Vagina (tissue), 2 donors: ENCODE measurements at regions not wholly inside any gene's neighbourhood (a gene's known extent, or its start where the extent isn't known, plus 50 kb on each side); places are given as distances from the start of the nearest gene placed in this dataset.
"Not testable (repeated sequence)": the region's sequence is repeated elsewhere in the genome, so short reads cannot be mapped to it uniquely, and the experiment has no call there.

Source experiments
- CTCF ChIP-seq, 3 experiments: fragments of 450-650 bp in 2 of 3; fragments of 200-600 bp in 1 of 3; sonication (generic) in 1 of 3; IDR thresholded peaks; one replicate each; pipeline ENCODE4 v1.5.1; 2017 to 2019; ENCODE audit warnings: antibody characterized with exemption in 3 of 3, mild to moderate bottlenecking in 2 of 3, moderate library complexity in 2 of 3
- POLR2A ChIP-seq, 2 donors: fragments of 450-650 bp; IDR thresholded peaks; one replicate each; pipeline ENCODE4 v1.6.1; 2017; ENCODE audit warnings: antibody characterized with exemption in 2 of 2, mild to moderate bottlenecking in 2 of 2, moderate library complexity in 2 of 2
- POLR2AphosphoS5 ChIP-seq, 2 donors: sonication (generic); formaldehyde crosslinking; IDR thresholded peaks; one replicate each; pipeline ENCODE4 v1.9.0; 2017; ENCODE audit warnings: antibody characterized with exemption in 2 of 2, mild to moderate bottlenecking in 2 of 2, low read depth in 1 of 2; ENCODE audit not compliant: insufficient read depth in 1 of 2

DNA sequence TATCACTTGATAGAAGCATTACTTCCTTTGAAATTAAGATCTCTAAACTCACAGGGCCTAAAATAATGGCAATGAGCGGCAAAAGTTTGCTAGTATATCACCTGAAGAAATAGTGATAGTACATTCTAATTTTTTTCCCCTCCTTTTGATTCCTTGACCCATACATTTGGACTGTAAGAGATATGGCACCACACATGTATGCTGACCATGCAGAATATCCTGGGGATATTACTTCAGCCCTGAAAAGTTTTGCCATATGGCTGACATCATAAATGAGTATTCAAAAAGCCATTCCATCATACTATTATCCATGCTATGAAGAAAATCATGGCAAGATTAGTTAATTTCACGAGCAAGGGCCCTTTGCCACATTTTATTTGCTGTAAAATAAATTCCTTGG is 576.9 kb downstream of the KCNT2 start:
- TF ChIP-seq CTCF (IDR thresholded peaks at IDR 0.05); POLR2AphosphoS5 (IDR thresholded peaks at IDR 0.05; ENCODE audit: insufficient read depth in 1 of 2, low read depth in 1 of 2); POLR2A (IDR thresholded peaks at IDR 0.05): not testable (repeated sequence)
